UCSD-AML1 (cell line): ENCODE measurements at regions not wholly inside any gene's neighbourhood (a gene's known extent, or its start where the extent isn't known, plus 50 kb on each side); places are given as distances from the start of the nearest gene placed in this dataset.

Experiments
- DNase-seq: peaks from one replicate; lab custom pipeline; 2025; ENCODE audit not compliant: unreplicated experiment; lab: John Stamatoyannopoulos, UW

DNA sequence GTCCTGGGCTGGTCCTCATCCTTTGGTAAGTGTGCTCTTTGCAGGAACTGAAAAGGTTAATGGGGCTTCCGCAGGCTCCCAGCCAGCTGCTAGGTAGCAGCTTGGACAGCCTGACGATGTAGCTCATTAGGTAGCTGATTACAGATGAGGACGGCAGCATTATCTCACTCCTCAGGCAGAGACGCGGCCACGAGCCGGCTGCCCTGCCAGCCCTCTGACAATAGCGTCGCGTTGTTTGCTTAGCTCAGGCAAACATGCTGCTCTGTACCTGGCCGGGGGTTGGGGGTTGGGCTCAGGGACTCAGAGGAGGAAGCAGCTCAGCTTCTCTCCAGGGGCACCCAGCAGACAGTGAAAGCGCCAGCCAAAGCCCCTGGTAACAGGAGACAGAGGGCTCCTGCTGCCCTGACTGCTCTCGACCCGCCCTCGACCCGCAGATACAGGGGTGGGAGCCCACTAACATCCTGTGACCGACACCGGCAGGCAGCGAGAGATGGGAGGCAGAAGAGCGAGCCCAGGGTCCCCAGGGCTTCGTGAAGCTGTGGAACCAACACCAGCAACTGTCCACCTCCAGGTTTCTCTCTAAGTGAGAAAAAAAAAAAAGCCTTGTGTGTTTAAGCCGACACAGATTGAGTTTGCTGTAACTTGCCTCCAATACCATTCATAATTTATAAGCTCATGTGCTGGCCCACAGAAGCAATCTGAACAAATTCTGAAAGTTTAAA lies 53.4 kb upstream of the DLK1 start:
- DNase-seq: no peak

DNA sequence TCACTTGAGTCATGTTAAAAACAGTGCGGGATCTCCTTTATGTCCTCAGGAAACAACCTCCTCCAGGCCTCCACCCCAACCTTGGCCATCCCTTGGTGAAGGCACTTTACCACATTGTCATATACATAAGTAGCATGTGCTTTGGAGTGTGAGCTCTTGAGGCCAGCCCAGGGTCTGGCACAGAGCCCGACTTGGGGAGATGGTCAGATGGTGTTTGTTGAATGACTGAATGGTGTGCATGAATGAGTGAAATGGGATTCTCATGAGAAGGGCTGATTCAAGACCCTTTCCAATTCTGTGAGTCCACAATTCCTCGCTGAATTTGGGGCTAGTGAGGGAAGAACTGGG lies 52.9 kb upstream of the DLK1 start:
- no peak for DNase-seq

DNA sequence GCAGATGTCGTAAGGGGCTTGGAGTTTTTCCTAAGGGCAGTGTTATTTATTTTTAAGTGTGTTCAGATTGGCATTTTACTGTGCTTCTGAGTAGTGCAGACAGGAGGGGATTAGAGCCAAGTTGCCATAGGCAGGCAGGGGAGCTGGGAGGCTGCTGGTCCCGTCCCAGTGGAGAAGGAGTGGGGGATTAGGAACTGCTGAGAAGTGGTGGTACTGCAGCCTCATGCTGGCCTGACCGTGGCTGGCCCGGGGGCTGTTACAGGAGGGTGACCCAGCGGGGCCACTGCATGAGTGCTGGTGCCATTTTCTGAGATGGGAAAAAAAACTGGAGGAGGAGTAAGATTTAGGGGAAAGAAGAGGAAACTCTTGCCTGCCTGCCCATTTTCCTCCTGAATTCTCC lies 52.3 kb upstream of the DLK1 start:
- no peak for DNase-seq

DNA sequence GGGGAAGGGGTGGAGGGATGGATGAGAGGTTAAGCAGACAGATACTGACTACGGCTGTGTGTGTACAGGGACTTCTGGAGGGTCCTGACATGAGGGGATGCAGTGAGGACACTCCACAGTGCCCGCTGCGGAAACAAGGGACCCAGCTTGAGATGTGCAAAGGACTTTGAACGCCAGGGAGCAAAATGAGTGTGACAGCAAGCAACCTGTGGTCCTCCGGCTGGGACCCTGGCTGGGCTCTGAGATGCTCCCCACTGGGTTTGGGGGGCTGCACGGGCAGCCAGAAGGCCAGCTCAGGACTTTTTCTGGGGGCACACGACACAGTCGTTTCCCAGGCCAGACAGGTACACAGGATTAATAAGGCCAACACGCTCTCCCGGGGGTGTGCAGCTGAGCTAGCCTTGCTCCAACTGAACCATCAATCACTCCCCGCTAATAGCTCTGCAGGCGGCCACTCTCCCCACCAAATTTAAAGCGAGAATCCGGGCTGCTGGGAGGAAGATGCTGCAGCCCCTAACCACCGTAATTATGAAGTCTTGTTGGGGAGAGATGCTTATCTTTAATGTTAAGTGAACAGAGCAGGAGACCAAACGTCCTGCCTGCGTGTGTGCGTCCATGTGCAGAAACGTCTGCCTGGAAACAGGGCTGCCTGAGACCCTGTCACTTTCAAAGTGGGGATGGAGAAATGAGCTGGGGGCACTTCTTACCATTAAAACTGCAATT lies 51.6 kb upstream of the DLK1 start:
- DNase-seq: no peak

DNA sequence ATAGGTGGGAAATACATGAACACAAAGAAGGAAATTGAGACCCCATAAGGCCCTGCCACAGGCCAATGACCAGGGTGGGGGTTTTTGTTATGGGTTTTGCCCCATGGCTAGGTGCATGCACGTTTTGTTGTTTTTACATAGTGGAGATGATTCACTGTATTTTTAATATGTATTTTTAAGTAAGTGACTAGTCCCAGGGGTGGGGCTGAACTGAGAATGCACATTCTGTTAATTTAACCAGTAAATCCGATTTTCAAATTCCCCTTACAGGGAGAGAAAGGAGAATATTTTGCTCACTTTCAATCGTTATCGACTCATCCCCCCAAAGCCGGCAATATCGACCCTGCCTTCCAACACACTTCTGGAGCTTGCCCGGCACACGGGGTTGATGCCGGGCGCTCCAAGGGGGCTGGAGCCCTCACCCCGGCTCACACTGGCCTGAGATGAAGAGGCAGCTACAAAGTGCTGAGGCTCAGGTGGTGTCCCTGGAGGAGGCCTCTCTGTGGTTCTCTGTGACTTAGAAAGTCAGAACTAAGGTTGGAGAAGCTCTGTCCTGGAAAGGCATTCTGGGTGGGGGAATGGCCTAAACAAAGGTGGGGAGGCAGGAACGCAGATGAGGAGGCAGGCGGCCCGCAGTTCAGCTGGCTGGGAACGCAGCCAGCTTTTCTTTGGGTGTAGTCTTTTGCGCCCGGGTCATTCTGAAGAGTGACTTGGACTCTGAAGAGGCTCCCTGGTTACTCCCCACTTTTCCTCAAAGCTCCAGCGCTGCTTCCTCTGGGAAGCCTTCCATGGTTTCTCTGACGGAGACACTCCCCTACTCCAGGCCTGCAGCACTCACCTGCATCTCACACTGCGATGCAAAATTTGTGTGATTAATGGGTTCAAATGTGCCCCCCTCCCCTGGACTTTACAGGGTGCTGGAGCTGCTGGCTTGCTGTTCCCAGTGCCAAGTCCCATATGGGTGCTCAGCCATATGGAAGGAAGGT lies 50.7 kb upstream of the DLK1 start:
- DNase-seq: no peak
